Motor neuron (in vitro differentiated cells): ENCODE measurements at regions not wholly inside any gene's neighbourhood (a gene's known extent, or its start where the extent isn't known, plus 50 kb on each side); places are given as distances from the start of the nearest gene placed in this dataset.
"Not testable (repeated sequence)": the region's sequence is repeated elsewhere in the genome, so short reads cannot be mapped to it uniquely, and the experiment has no call there.

ENCODE experiments used
- ATAC-seq, 8 experiments: fragments of 200-7000 bp; cut with Tn5 transposase; replicated peaks in 6 of 8; 2 replicates each; pipeline ENCODE4 v1.8.0; 2021; ENCODE audit warnings: mild to moderate bottlenecking in 8 of 8, moderate library complexity in 8 of 8
- H3K27ac ChIP-seq, 2 donors: fragments of 250-450 bp; sonication (Bioruptor Pico); 2 replicates each; pipeline ENCODE4 v1.9.0; 2021; ENCODE audit warnings: antibody characterized with exemption in 2 of 2, mild to moderate bottlenecking in 2 of 2, moderate library complexity in 1 of 2
- H3K4me1 ChIP-seq, 2 donors: fragments of 250-450 bp; sonication (Bioruptor Pico); replicated peaks in 1 of 2; 2 replicates each; pipeline ENCODE4 v1.6.1; 2021; ENCODE audit warnings: antibody characterized with exemption in 2 of 2, mild to moderate bottlenecking in 2 of 2, moderate library complexity in 1 of 2
- H3K4me3 ChIP-seq, 5 donors: fragments of 250-450 bp; sonication (Bioruptor Pico); 2 replicates each; pipeline ENCODE4 v1.9.0; 2021; ENCODE audit warnings: antibody characterized with exemption in 5 of 5, mild to moderate bottlenecking in 5 of 5, moderate library complexity in 4 of 5
- WGBS, 10 experiments: fragments of 450-650 bp; shearing (Covaris generic); methylation state at CpG; one replicate each; pipeline ENCODE4 v1.0.0; 2022; 5-methylcytosine and 5-hydroxymethylcytosine counted together
- in situ Hi-C, 9 experiments: fragments of 400-800 bp; cut with MboI; loops; one replicate each; pipeline ENCODE4 v1.15.0; 2021; ENCODE audit warnings: low sequenced_read_pairs in 9 of 9, low pct_unique_long_range_greater_than_20kb in 2 of 9; ENCODE audit not compliant: unreplicated experiment in 9 of 9

GRCh38 chr1:226461087-226461486 lies 53.2 kb upstream of the PARP1 start:
- peaks cover 0 to 3% of the 10 kb centered on the region in 2 donors for H3K4me1 ChIP-seq
- no peak overlapping the region for H3K27ac ChIP-seq
- WGBS, 10 experiments, result 10 to 88% (median 62%) methylated on average over 1 to 4 of the region's 4 CpGs
- no peak overlapping the region for H3K4me3 ChIP-seq
- ATAC-seq, result no peak
- in situ Hi-C loops, result no loop called here

GRCh38 chr1:226463925-226464586 lies 56.2 kb upstream of the PARP1 start:
- in situ Hi-C loops, result no loop called here
- no peak for ATAC-seq
- H3K4me1 ChIP-seq, result no peaks in the 10 kb centered on the region
- no peak overlapping the region for H3K4me3 ChIP-seq
- no peak overlapping the region for H3K27ac ChIP-seq
- 20 to 100% (median 87%) methylated on average over 1 to 17 of the region's 25 CpGs; no CpG with 5 or more reads in 4 of the 10 experiments for WGBS, 10 experiments

- H3K4me3 ChIP-seq, H3K27ac ChIP-seq, H3K4me1 ChIP-seq, ATAC-seq, in situ Hi-C loops: not testable (repeated sequence)
- WGBS, 10 experiments, result 67 to 86% (median 80%) methylated on average over 1 to 2 of the region's 2 CpGs; no CpG with 5 or more reads in 5 of the 10 experiments
These were observed 56.7 kb upstream of the PARP1 start for GRCh38 chr1:226464587-226464971.

- Histone ChIP-seq H3K4me3 (no peak overlapping the region), H3K27ac (no peak overlapping the region), H3K4me1 (no peaks in the 10 kb centered on the region)
- in situ Hi-C loops, result no loop called here
- ATAC-seq, result no peak
- WGBS, 10 experiments, result 0 to 85% (median 70%) methylated on average over 1 to 5 of the region's 5 CpGs
These were observed 58.4 kb upstream of the PARP1 start for GRCh38 chr1:226466296-226466695.

GRCh38 chr1:226467443-226467842 lies 59.5 kb upstream of the PARP1 start:
- Histone ChIP-seq H3K27ac (no peak overlapping the region), H3K4me1 (no peaks in the 10 kb centered on the region), H3K4me3 (no peak overlapping the region)
- in situ Hi-C loops, result no loop called here
- ATAC-seq, result no peak
- 23 to 92% (median 67%) methylated on average over 2 to 4 of the region's 4 CpGs; no CpG with 5 or more reads in 3 of the 10 experiments for WGBS, 10 experiments

GRCh38 chr1:226470921-226471866 lies 63.3 kb upstream of the PARP1 start:
- peaks cover 5% of the 10 kb centered on the region in 2 donors for H3K4me1 ChIP-seq
- no peak for ATAC-seq
- H3K27ac ChIP-seq, result no peak overlapping the region
- no peak overlapping the region for H3K4me3 ChIP-seq
- 43 to 86% (median 74%) methylated on average over 3 to 12 of the region's 12 CpGs; no CpG with 5 or more reads in 1 of the 10 experiments for WGBS, 10 experiments
- in situ Hi-C loops, result no loop called here

GRCh38 chr1:226473325-226473724 lies 65.4 kb upstream of the PARP1 start:
- WGBS, 10 experiments, result 50 to 100% (median 90%) methylated on average over 1 to 5 of the region's 5 CpGs; no CpG with 5 or more reads in 4 of the 10 experiments
- no peak overlapping the region for H3K27ac ChIP-seq
- peaks cover 5 to 13% of the 10 kb centered on the region in 2 donors for H3K4me1 ChIP-seq
- in situ Hi-C loops, result no loop called here
- no peak overlapping the region for H3K4me3 ChIP-seq
- ATAC-seq, result no peak

GRCh38 chr1:226474041-226474440 lies 66.1 kb upstream of the PARP1 start:
- 36 to 80% (median 74%) methylated on average over 1 to 3 of the region's 3 CpGs; no CpG with 5 or more reads in 5 of the 10 experiments for WGBS, 10 experiments
- H3K4me1 ChIP-seq, result peaks cover 5 to 13% of the 10 kb centered on the region in 2 donors

GRCh38 chr1:226474443-226475141 lies 66.7 kb upstream of the PARP1 start:
- peaks cover 5 to 13% of the 10 kb centered on the region in 2 donors for H3K4me1 ChIP-seq
- WGBS, 10 experiments, result 0 to 93% (median 77%) methylated on average over 1 to 5 of the region's 5 CpGs; no CpG with 5 or more reads in 2 of the 10 experiments
- H3K4me3 ChIP-seq, result no peak overlapping the region
- ATAC-seq, result peak in 3 of 8 experiments; percentile 36 to 45 (median 38)
- in situ Hi-C loops, result no loop called here
- no peak overlapping the region for H3K27ac ChIP-seq

More at GRCh38 chr1:226474041-226474440, 66.1 kb upstream of the PARP1 start:
- no peak overlapping the region for H3K27ac ChIP-seq
- in situ Hi-C loops, result no loop called here
- ATAC-seq, result peak in 2 of 8 experiments; percentile 4 to 8
- no peak overlapping the region for H3K4me3 ChIP-seq

- H3K4me1 ChIP-seq, result peaks cover 5 to 13% of the 10 kb centered on the region in 2 donors
- no peak overlapping the region for H3K27ac ChIP-seq
- no peak for ATAC-seq
- WGBS, 10 experiments, result 0 to 88% (median 68%) methylated on average over 1 to 6 of the region's 6 CpGs; no CpG with 5 or more reads in 3 of the 10 experiments
- in situ Hi-C loops, result no loop called here
- H3K4me3 ChIP-seq, result no peak overlapping the region
These were observed 67.2 kb upstream of the PARP1 start for GRCh38 chr1:226475142-226475511.

- WGBS, 10 experiments, result 40 to 100% (median 91%) methylated on average over 1 to 4 of the region's 5 CpGs; no CpG with 5 or more reads in 5 of the 10 experiments
- Histone ChIP-seq H3K4me3 (no peak overlapping the region), H3K27ac (no peak overlapping the region), H3K4me1 (peaks cover 5 to 13% of the 10 kb centered on the region in 2 donors)
- no peak for ATAC-seq
- in situ Hi-C loops, result no loop called here
These were observed 68.2 kb upstream of the PARP1 start for GRCh38 chr1:226476066-226476465.

GRCh38 chr1:226476648-226477319 lies 68.9 kb upstream of the PARP1 start:
- Histone ChIP-seq H3K4me1 (peaks cover 5 to 13% of the 10 kb centered on the region in 2 donors), H3K27ac (no peak overlapping the region), H3K4me3 (no peak overlapping the region)
- in situ Hi-C loops, result no loop called here
- WGBS, 10 experiments, result 36 to 83% (median 66%) methylated on average over 5 to 11 of the region's 11 CpGs
- peak in 6 of 8 experiments; percentile 38 to 97 (median 89) for ATAC-seq
